IPS-15b (cell line): ENCODE measurements at regions not wholly inside any gene's neighbourhood (a gene's known extent, or its start where the extent isn't known, plus 50 kb on each side); places are given as distances from the start of the nearest gene placed in this dataset.

Source experiments
- H3K27me3 ChIP-seq: one replicate; pipeline ENCODE4 v1.6.1; 2013; ENCODE audit warnings: low read length; ENCODE audit not compliant: control insufficient read depth, insufficient read depth
- H3K36me3 ChIP-seq: one replicate; pipeline ENCODE4 v1.6.1; 2013; ENCODE audit warnings: low read length; ENCODE audit not compliant: control insufficient read depth, insufficient read depth
- H3K4me1 ChIP-seq: one replicate; pipeline ENCODE4 v1.6.1; 2013; ENCODE audit warnings: mild to moderate bottlenecking, low read length; ENCODE audit not compliant: control insufficient read depth, insufficient read depth
- H3K4me3 ChIP-seq: one replicate; pipeline ENCODE4 v1.5.1; 2013; ENCODE audit warnings: low read depth, low read length
- H3K9ac ChIP-seq: one replicate; pipeline ENCODE4 v1.6.1; 2013; ENCODE audit warnings: low read depth, mild to moderate bottlenecking, low read length
- H3K9me3 ChIP-seq: one replicate; pipeline ENCODE4 v1.6.1; 2013; ENCODE audit warnings: mild to moderate bottlenecking, low read length; ENCODE audit not compliant: control insufficient read depth, insufficient read depth

GRCh38 chr4:167606551-167606950 is 372.3 kb upstream of the SPOCK3 start:
- no peaks in the 10 kb centered on the region for H3K4me1 ChIP-seq
- no peaks in the 10 kb centered on the region for H3K27me3 ChIP-seq
- no peaks in the 10 kb centered on the region for H3K36me3 ChIP-seq
- no peak overlapping the region for H3K9ac ChIP-seq
- no peak overlapping the region for H3K4me3 ChIP-seq
- H3K9me3 ChIP-seq = no peaks in the 10 kb centered on the region

- Histone ChIP-seq H3K27me3 (no peaks in the 10 kb centered on the region), H3K4me1 (no peaks in the 10 kb centered on the region), H3K4me3 (no peak overlapping the region), H3K9ac (no peak overlapping the region), H3K36me3 (no peaks in the 10 kb centered on the region), H3K9me3 (no peaks in the 10 kb centered on the region)
Measured at GRCh38 chr4:167613381-167613780, 379.1 kb upstream of the SPOCK3 start.

GRCh38 chr4:167614866-167615265 is 380.6 kb upstream of the SPOCK3 start:
- H3K4me1 ChIP-seq = no peaks in the 10 kb centered on the region
- no peaks in the 10 kb centered on the region for H3K36me3 ChIP-seq
- H3K27me3 ChIP-seq = no peaks in the 10 kb centered on the region
- no peak overlapping the region for H3K9ac ChIP-seq
- no peak overlapping the region for H3K4me3 ChIP-seq
- H3K9me3 ChIP-seq = no peaks in the 10 kb centered on the region

- Histone ChIP-seq H3K4me1 (no peaks in the 10 kb centered on the region), H3K4me3 (no peak overlapping the region), H3K9me3 (no peaks in the 10 kb centered on the region), H3K36me3 (no peaks in the 10 kb centered on the region), H3K9ac (no peak overlapping the region), H3K27me3 (no peaks in the 10 kb centered on the region)
Measured at GRCh38 chr4:167616476-167616875, 382.2 kb upstream of the SPOCK3 start.

- Histone ChIP-seq H3K27me3 (no peaks in the 10 kb centered on the region), H3K9me3 (no peaks in the 10 kb centered on the region), H3K4me1 (no peaks in the 10 kb centered on the region), H3K4me3 (no peak overlapping the region), H3K36me3 (no peaks in the 10 kb centered on the region), H3K9ac (no peak overlapping the region)
Measured at GRCh38 chr4:167622481-167623240, 388.4 kb upstream of the SPOCK3 start.

- H3K9me3 ChIP-seq = no peaks in the 10 kb centered on the region
- no peak overlapping the region for H3K4me3 ChIP-seq
- no peaks in the 10 kb centered on the region for H3K36me3 ChIP-seq
- no peak overlapping the region for H3K9ac ChIP-seq
- H3K27me3 ChIP-seq = no peaks in the 10 kb centered on the region
- H3K4me1 ChIP-seq = no peaks in the 10 kb centered on the region
Measured at GRCh38 chr4:167623241-167623572, 388.9 kb upstream of the SPOCK3 start.

- H3K4me1 ChIP-seq = no peaks in the 10 kb centered on the region
- H3K4me3 ChIP-seq = no peak overlapping the region
- H3K9me3 ChIP-seq = no peaks in the 10 kb centered on the region
- no peaks in the 10 kb centered on the region for H3K27me3 ChIP-seq
- H3K36me3 ChIP-seq = no peaks in the 10 kb centered on the region
- no peak overlapping the region for H3K9ac ChIP-seq
Measured at GRCh38 chr4:167629272-167629671, 395.0 kb upstream of the SPOCK3 start.

- Histone ChIP-seq H3K4me3 (no peak overlapping the region), H3K36me3 (no peaks in the 10 kb centered on the region), H3K27me3 (no peaks in the 10 kb centered on the region), H3K9me3 (no peaks in the 10 kb centered on the region), H3K4me1 (peaks cover 2% of the 10 kb centered on the region), H3K9ac (no peak overlapping the region)
Measured at GRCh38 chr4:167642250-167642649, 408.0 kb upstream of the SPOCK3 start.

GRCh38 chr4:167645358-167645757 is 411.1 kb upstream of the SPOCK3 start:
- Histone ChIP-seq H3K36me3 (no peaks in the 10 kb centered on the region), H3K4me1 (no peaks in the 10 kb centered on the region), H3K9ac (no peak overlapping the region), H3K4me3 (no peak overlapping the region), H3K9me3 (no peaks in the 10 kb centered on the region), H3K27me3 (no peaks in the 10 kb centered on the region)

GRCh38 chr4:167652267-167652666 is 418.0 kb upstream of the SPOCK3 start:
- Histone ChIP-seq H3K9me3 (no peaks in the 10 kb centered on the region), H3K36me3 (no peaks in the 10 kb centered on the region), H3K4me3 (no peak overlapping the region), H3K27me3 (no peaks in the 10 kb centered on the region), H3K9ac (no peak overlapping the region), H3K4me1 (no peaks in the 10 kb centered on the region)

- Histone ChIP-seq H3K9me3 (no peaks in the 10 kb centered on the region), H3K4me3 (peak overlapping the region; percentile 51), H3K9ac (peak overlapping the region; percentile 41), H3K36me3 (no peaks in the 10 kb centered on the region), H3K4me1 (no peaks in the 10 kb centered on the region), H3K27me3 (no peaks in the 10 kb centered on the region)
Measured at GRCh38 chr4:167688660-167689142, 403.6 kb upstream of the ANXA10 start.

GRCh38 chr4:167702391-167702790 is 389.9 kb upstream of the ANXA10 start:
- Histone ChIP-seq H3K9ac (no peak overlapping the region), H3K27me3 (no peaks in the 10 kb centered on the region), H3K4me3 (no peak overlapping the region)

More at GRCh38 chr4:167702391-167702790, 389.9 kb upstream of the ANXA10 start:
- no peaks in the 10 kb centered on the region for H3K9me3 ChIP-seq
- no peaks in the 10 kb centered on the region for H3K4me1 ChIP-seq
- H3K36me3 ChIP-seq = no peaks in the 10 kb centered on the region
